ENCODE measurements at regions not wholly inside any gene's neighbourhood (a gene's known extent, or its start where the extent isn't known, plus 50 kb on each side); places are given as distances from the start of the nearest gene placed in this dataset.

- DNase-seq: no peak
- no peak for ATAC-seq
- intact Hi-C loops (cut with DNase I): no loop called here
Observed at GRCh38 chr5:104987074-104987473, 1424.5 kb upstream of the NUDT12 start.

GRCh38 chr5:104977529-104977928, 1414.9 kb upstream of the NUDT12 start:
- no peak overlapping the region for H3K27ac ChIP-seq
- WGBS, 4 donors: 76 to 80% (median 77%) methylated on average over 2 of the region's 2 CpGs
- H3K27me3 ChIP-seq: no peaks in the 10 kb centered on the region
- intact Hi-C loops (cut with DNase I): no loop called here
- H3K4me3 ChIP-seq: no peak overlapping the region
- no peaks in the 10 kb centered on the region for H3K36me3 ChIP-seq
- ATAC-seq: no peak
- no peak for DNase-seq
- H3K9me3 ChIP-seq: peaks cover 0 to 10% (median under 1%) of the 10 kb centered on the region in 12 donors
- no peaks in the 10 kb centered on the region for H3K4me1 ChIP-seq
- TF ChIP-seq CTCF (IDR thresholded peaks at IDR 0.05): no peak
- no peak for TF ChIP-seq POLR2A (IDR thresholded peaks at IDR 0.05)

More at GRCh38 chr5:104987074-104987473, 1424.5 kb upstream of the NUDT12 start:
- no peak overlapping the region for H3K4me3 ChIP-seq
- no peaks in the 10 kb centered on the region for H3K4me1 ChIP-seq
- H3K36me3 ChIP-seq: no peaks in the 10 kb centered on the region
- H3K27me3 ChIP-seq: no peaks in the 10 kb centered on the region
- no peak overlapping the region for H3K27ac ChIP-seq
- no peak for TF ChIP-seq CTCF (IDR thresholded peaks at IDR 0.05)
- TF ChIP-seq POLR2A (IDR thresholded peaks at IDR 0.05): no peak
- H3K9me3 ChIP-seq: peaks cover 0 to 23% (median 2%) of the 10 kb centered on the region in 12 donors

- no peaks in the 10 kb centered on the region for H3K9me3 ChIP-seq
- no peaks in the 10 kb centered on the region for H3K4me1 ChIP-seq
- H3K36me3 ChIP-seq: no peaks in the 10 kb centered on the region
- DNase-seq (no peak), ATAC-seq (no peak)
- 74 to 79% (median 76%) methylated on average over 4 of the region's 4 CpGs for WGBS, 4 donors
- TF ChIP-seq CTCF (IDR thresholded peaks at IDR 0.05): no peak
- TF ChIP-seq POLR2A (IDR thresholded peaks at IDR 0.05): no peak
- H3K27me3 ChIP-seq: no peaks in the 10 kb centered on the region
- no peak overlapping the region for H3K4me3 ChIP-seq
- no peak overlapping the region for H3K27ac ChIP-seq
- intact Hi-C loops (cut with DNase I): no loop called here
Observed at GRCh38 chr5:104967806-104968410, 1405.3 kb upstream of the NUDT12 start.

- H3K27ac ChIP-seq: no peak overlapping the region
- intact Hi-C loops (cut with DNase I): no loop called here
- H3K36me3 ChIP-seq: no peaks in the 10 kb centered on the region
- H3K4me1 ChIP-seq: no peaks in the 10 kb centered on the region
- no peak overlapping the region for H3K4me3 ChIP-seq
- ATAC-seq (no peak), DNase-seq (no peak)
- peaks cover 0 to 4% (median 0%) of the 10 kb centered on the region in 12 donors for H3K9me3 ChIP-seq
- WGBS, 4 donors: 41 to 55% (median 48%) methylated on average over 1 of the region's 1 CpG
- H3K27me3 ChIP-seq: no peaks in the 10 kb centered on the region
- no peak for TF ChIP-seq POLR2A (IDR thresholded peaks at IDR 0.05)
- TF ChIP-seq CTCF (IDR thresholded peaks at IDR 0.05): no peak
Observed at GRCh38 chr5:104965006-104965405, 1402.4 kb upstream of the NUDT12 start.
